Myocyte (in vitro differentiated cells): ENCODE measurements at regions not wholly inside any gene's neighbourhood (a gene's known extent, or its start where the extent isn't known, plus 50 kb on each side); places are given as distances from the start of the nearest gene placed in this dataset.

ENCODE experiments used
- DNase-seq: peaks from one replicate; pipeline ENCODE4 v3.0.0-alpha.2; 2012; ENCODE audit warnings: low read depth

DNA sequence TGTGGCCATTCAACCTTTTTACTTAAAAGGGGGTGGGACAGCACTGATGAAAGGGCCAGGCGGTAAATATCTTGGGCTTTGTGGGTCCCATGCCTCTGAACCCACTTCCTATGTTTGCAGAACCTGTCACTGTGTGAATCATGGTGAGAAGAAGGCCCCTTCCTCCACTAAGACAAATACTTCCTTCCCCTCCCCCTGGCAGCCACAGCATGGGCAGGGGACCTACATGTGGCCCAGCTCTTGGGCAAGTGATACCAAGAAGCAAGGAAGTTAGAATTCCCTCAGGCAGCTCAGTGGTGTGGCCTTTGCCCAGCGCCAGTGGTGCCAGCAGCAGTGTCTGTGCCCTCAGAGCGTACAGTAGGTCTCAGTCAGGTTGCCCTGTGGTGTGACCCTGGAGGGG, 168.6 kb downstream of the TRIM33 start:
- DNase-seq = peak; percentile 94

GRCh38 chr1:114341856-114342255, 169.1 kb downstream of the TRIM33 start:
- peak; percentile 98 for DNase-seq

DNA sequence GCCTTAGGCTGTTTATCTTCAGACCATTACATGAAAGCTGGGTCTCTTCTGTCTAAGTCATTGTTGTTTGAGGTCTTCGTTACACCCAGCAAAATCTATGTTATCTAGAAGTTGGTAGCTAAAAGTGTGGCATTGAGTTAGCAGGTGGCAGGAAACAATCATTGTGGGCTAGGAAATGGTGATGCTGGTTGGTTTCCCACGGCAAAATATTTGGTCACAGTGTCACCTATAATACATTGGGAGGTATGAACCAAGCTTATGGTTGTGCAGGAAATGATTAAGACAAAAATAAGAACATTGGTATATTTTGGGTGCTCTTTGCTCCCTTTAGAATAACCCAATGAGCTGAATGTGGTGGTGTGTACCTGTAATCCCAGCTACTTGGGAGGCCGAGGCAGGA, 169.7 kb downstream of the TRIM33 start:
- peak; percentile 79 for DNase-seq

GRCh38 chr1:114340892-114341291, 170.1 kb downstream of the TRIM33 start:
- DNase-seq = peak; percentile 62

GRCh38 chr1:114339379-114339778, 171.6 kb downstream of the TRIM33 start:
- DNase-seq = no peak

DNA sequence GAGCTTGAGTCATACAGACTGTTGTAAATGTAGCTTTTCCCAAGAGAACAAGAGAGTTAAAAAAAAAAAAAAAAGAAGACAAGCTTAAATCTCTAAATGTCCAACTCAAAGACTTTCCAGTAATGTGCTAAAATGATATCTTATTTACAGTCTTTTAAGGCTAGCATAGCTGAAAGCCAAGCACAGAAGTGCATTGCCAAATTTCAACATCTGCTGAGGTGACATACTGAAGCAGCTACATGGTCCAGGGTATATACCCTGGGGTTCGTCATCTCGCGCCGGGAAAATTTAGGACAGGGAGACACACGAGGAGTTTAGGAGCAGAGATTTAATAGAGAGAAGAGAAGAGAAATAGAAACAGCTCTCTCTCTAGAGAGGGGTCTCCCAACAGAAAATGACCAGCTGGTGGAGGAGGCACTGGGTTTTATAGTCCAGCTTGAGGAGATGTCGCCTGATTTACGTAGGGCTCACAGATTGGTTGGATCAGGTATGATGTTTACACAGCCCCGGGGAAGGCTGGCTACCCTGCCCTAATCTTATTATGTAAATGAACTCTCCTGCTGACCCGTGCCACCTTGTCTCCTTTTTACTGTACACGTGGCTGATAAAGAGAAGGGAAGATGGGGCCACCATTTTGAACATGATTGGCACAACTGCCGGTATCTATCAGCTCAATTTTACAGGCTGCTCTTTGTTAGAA, 172.7 kb downstream of the TRIM33 start:
- no peak for DNase-seq

GRCh38 chr1:114337417-114337816, 173.6 kb downstream of the TRIM33 start:
- no peak for DNase-seq

GRCh38 chr1:114336360-114336759, 174.6 kb downstream of the TRIM33 start:
- DNase-seq = no peak

- no peak for DNase-seq
Measured at GRCh38 chr1:114335273-114335672, 175.7 kb downstream of the TRIM33 start.

DNA sequence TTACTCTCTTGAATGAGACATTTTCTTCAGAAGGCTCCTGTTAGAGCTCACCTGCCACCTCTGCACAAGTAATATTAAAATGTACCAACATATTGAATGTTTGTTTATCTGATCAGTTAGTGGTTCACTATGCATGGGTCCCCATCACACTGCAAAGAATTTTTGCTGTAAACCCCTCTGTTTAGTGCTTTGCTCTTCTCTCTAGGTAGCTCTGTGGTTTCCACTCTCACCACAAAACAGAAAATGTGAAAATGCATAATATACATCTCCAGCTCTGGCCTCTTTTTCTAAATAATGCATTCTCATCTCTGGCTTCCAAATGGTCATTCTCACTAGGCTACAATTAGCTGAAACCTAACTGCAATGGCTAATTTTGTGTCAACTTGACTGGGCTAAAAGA, 176.7 kb downstream of the TRIM33 start:
- no peak for DNase-seq

- no peak for DNase-seq
Measured at GRCh38 chr1:114333690-114334089, 177.3 kb downstream of the TRIM33 start.

GRCh38 chr1:114331936-114332335, 178.3 kb upstream of the SYT6 start:
- no peak for DNase-seq

GRCh38 chr1:114330451-114330983, 176.8 kb upstream of the SYT6 start:
- DNase-seq = peak; percentile 93

DNA sequence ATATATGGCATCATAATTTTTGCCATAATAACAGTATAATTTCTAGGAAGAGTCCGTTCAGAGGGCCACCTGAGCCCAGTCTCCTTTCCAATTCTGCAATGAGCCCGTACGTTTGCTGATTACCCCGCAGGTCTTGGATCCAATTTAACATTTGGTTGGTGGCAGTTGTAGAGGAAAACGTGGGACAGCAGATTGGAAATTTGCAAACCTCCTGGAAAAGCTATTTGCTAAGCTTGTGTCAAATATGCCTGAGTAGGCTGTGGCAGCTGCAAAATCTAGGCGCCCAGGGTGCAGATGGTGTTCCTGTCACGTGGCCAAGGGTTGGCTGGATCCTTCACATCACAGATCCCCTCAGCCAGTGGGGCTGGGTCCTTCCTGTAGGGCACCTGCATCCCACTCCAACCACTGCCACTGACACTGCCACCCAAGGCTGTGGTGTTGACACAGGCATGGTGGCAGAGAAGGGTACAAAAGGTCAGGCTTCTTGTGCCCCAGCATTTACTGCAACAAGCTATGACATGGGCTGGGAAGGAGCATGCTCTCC, 174.8 kb upstream of the SYT6 start:
- peak; percentile 49 for DNase-seq

- no peak for DNase-seq
Measured at GRCh38 chr1:114324662-114324965, 170.9 kb upstream of the SYT6 start.

- DNase-seq = no peak
Measured at GRCh38 chr1:114323959-114324661, 170.4 kb upstream of the SYT6 start.

DNA sequence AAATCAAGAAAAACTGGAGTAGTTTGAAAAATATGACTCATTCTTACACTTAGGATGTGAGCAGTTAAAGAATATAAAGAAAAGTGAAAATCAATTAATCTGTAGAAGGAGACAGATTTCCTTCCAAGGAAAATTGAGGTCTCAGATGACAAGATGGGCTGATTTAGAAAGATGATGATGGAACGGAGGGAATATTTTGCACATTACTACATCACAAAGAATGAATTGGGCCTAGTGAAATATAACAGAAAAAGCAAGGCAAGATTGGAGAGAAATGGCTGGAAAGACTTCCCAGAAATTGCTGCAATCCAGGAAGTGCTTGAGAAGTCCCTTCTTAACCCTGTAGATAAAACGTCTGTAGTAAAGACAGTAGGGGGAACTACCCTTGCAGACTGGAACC, 169.1 kb upstream of the SYT6 start:
- DNase-seq = no peak

DNA sequence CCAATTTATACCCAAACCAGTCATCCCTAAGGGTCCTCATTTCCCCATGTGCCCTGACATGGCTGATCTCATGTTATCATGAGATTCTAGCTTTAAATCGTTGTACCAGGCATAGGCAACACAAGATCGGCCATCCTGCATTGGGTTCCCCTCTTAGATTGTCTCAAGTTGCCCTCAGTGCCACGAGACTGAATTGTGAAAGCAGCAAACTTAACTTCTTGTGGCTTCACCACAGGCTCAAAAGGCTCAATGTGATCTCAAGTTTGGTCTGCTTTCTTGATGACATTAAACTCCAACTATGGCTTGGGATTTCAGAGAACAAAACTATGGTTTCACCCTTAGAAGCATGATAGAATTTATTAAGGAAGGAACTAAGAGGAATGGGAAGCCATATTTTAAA, 168.5 kb upstream of the SYT6 start:
- DNase-seq = peak; percentile 17

DNA sequence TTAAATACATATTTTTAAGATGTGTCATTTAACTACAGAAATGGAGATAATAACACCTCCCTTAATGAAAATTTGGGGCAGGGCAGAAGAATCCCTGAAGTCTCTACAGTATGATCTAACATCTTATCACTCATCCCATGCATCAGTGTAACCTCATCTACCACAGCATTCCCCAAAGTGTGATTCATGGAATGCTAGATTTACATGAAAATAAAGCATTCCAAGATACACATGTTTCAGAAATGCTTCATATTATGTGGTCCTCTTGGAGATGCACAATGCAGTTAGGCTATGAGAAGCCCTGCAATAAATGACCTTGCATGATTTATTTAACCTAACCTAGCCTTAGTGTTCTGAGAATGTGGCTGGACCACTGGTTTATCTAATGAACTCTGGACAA, 166.9 kb upstream of the SYT6 start:
- DNase-seq = peak; percentile 70

DNA sequence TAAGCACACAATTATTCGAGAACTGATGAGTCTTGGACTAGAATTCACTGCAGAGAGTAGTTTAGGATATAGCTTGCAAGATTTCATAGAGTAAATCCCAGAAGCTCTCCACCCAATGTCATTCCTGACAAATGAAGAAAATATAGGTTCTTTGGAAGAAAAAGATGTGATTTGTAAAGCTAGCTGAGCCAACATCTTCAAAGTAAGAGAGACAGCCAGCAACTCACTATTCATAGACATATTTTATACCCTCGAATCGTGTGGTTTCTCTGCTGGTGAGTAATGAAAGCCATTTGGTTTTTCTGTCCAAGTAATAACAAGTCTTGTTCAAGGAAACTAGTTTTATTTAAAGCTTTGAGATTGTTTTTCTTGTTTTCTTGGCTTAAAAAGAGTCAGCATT, 165.7 kb upstream of the SYT6 start:
- DNase-seq = peak; percentile 58

DNA sequence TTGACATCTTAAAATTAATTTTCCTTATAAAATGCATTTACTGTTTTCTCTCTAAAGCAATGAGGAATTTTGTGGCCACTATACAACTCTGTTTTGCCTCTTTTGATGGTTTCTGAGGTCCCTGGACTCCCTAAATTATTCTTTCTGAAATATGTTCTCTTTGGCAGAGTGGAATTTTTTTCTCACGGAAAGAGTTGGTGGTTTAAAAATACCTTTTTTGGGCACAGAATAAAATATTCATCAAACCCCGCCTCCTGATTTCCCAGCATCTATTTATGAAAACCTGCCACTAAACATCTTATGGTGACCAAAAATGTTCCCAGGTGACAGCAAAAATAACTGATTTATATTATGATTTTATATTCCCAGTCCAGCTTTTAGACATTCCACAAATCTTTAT, 165.3 kb upstream of the SYT6 start:
- DNase-seq = peak; percentile 60

DNA sequence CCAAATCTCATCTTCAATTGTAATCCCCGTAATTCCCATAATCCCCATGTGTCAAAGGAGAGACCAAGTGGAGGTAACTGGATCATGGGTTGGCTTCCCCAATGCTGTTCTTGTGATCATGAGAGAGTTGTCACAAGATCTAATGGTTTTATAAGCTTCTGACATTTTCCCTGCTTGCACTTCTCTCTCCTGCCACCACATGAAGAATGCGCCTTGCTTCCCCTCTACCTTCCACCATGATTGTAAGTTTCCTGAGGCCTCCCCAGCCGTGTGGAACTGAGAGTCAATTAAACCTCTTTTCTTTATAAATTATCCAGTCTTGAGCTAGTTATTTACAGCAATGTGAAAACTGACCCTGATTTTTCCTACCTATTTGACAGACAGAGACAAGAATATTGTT, 162.5 kb upstream of the SYT6 start:
- DNase-seq = no peak

GRCh38 chr1:114315631-114316030, 162.0 kb upstream of the SYT6 start:
- peak; percentile 49 for DNase-seq
